ENCODE measurements at regions not wholly inside any gene's neighbourhood (a gene's known extent, or its start where the extent isn't known, plus 50 kb on each side); places are given as distances from the start of the nearest gene placed in this dataset.

DNA sequence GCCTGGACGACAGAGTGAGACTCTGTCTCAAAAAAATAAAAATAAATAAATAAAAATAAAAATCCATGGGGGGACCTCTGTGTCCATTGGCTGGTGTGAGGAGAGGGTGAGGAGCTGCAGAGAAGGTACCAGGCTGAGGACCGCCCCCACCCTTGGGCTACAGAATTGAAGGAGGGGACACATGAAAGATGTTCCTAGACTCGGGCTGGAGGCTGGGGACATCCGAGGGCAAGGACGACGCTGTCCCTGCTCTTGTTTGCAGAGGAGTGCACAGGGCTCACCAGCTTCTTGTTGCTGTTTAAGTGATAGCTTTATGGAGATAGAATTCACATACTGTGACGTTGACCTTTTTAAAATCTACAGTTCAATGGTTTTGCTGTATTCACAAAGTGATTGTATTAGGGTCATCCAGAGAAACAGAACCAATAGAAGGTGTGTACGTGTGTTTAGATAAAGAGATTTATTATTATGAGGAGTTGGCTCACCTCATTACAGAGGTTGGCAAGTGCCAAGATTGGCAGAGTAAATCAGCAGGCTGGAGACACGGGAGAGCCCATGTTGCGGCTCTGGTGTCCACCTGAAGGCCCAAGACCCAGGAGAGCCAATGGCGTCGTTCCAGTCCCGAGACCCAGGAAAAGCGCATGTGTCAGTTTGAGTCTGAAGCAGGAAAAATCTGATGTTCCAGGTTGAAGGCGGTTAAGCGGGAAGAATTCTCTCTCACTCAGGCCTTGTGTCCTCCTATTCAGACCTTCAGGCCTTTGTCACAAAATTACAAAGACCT, 320.7 kb downstream of the SEC14L1 start:
- no peak for DNase-seq
- CTCF ChIA-PET = interaction anchor here (0.8 to 3.0 kb wide), 4 partner anchors 10 to 34 kb away, joined by 3 to 12 read pairs (median 4); no protein-coding TSS in a partner anchor
- Mint-ChIP-seq H3K4me3 (peak overlapping the region; percentile 86), H3K36me3 (ENCODE audit: low read depth) (peaks cover 55% of the 10 kb centered on the region), H3K27me3 (ENCODE audit: low read depth) (no peaks in the 10 kb centered on the region), H3K4me1 (ENCODE audit: low read depth) (peaks cover 69% of the 10 kb centered on the region), H3K9me3 (peaks cover 4% of the 10 kb centered on the region), H3K27ac (peak overlapping the region; percentile 100)
- intact Hi-C loops (cut with micrococcal nuclease) = loop anchor here (2.0 kb wide), 1 partner anchor 57 kb away; no protein-coding TSS in a partner anchor

DNA sequence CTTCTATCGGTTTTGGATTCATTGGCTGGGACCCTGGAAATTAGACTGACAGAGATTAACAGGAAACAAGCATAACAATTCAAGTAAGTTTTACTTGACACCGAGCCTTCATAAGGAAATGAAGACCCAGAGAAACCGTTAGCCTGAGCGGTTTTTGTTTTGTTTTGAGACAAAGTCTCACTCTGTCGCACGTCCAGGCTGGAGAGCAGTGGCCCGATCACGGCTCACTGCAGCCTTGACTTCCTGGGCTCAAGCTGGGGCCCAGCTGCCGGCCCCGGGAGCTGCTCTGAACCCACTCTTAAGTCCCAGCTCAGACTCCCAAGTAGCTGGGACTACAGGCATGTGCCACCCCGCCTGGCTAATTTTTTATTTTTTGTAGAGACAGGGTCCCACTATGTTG, 321.3 kb downstream of the SEC14L1 start:
- Mint-ChIP-seq H3K9me3 (peaks cover 4% of the 10 kb centered on the region), H3K4me1 (ENCODE audit: low read depth) (peaks cover 75% of the 10 kb centered on the region), H3K36me3 (ENCODE audit: low read depth) (peaks cover 53% of the 10 kb centered on the region), H3K27me3 (ENCODE audit: low read depth) (no peaks in the 10 kb centered on the region), H3K4me3 (peak overlapping the region; percentile 86), H3K27ac (peak overlapping the region; percentile 100)
- intact Hi-C loops (cut with micrococcal nuclease) = no loop called here
- CTCF ChIA-PET = interaction anchor here (0.7 to 2.5 kb wide), 4 partner anchors 9 to 61 kb away, joined by 4 to 7 read pairs (median 4); no protein-coding TSS in a partner anchor
- peak; percentile 70 for DNase-seq

GRCh38 chr17:77462553-77463497, 322.1 kb downstream of the SEC14L1 start:
- Mint-ChIP-seq H3K9me3 (peaks cover 4% of the 10 kb centered on the region), H3K27ac (peak overlapping the region; percentile 100), H3K36me3 (ENCODE audit: low read depth) (peaks cover 48% of the 10 kb centered on the region), H3K4me1 (ENCODE audit: low read depth) (peaks cover 78% of the 10 kb centered on the region), H3K4me3 (peak overlapping the region; percentile 86), H3K27me3 (ENCODE audit: low read depth) (no peaks in the 10 kb centered on the region)
- intact Hi-C loops (cut with micrococcal nuclease) = no loop called here
- CTCF ChIA-PET = interaction anchor here (0.7 to 2.5 kb wide), 7 partner anchors 9 to 62 kb away, joined by 3 to 7 read pairs (median 4); no protein-coding TSS in a partner anchor
- DNase-seq = peak; percentile 26

- CTCF ChIA-PET = interaction anchor here (0.7 to 2.0 kb wide), 2 partner anchors 35 to 95 kb away, joined by 3 to 11 read pairs; no protein-coding TSS in a partner anchor
- Mint-ChIP-seq H3K4me1 (ENCODE audit: low read depth) (peaks cover 84% of the 10 kb centered on the region), H3K27me3 (ENCODE audit: low read depth) (no peaks in the 10 kb centered on the region), H3K4me3 (peak overlapping the region; percentile 62), H3K9me3 (peaks cover 4% of the 10 kb centered on the region), H3K36me3 (ENCODE audit: low read depth) (peaks cover 49% of the 10 kb centered on the region), H3K27ac (peak overlapping the region; percentile 93)
- DNase-seq = no peak
- intact Hi-C loops (cut with micrococcal nuclease) = loop anchor here (1.0 kb wide), 1 partner anchor 8 kb away; no protein-coding TSS in a partner anchor
These were observed 324.2 kb downstream of the SEC14L1 start for GRCh38 chr17:77464988-77465357.

- Mint-ChIP-seq H3K9me3 (peaks cover 4% of the 10 kb centered on the region), H3K27ac (peak overlapping the region; percentile 93), H3K4me1 (ENCODE audit: low read depth) (peaks cover 86% of the 10 kb centered on the region), H3K4me3 (peak overlapping the region; percentile 62), H3K27me3 (ENCODE audit: low read depth) (no peaks in the 10 kb centered on the region), H3K36me3 (ENCODE audit: low read depth) (peaks cover 53% of the 10 kb centered on the region)
- intact Hi-C loops (cut with micrococcal nuclease) = loop anchor here (1.0 kb wide), 1 partner anchor 8 kb away; no protein-coding TSS in a partner anchor
- DNase-seq = peak; percentile 92
- CTCF ChIA-PET = interaction anchor here (1.1 to 2.0 kb wide), 4 partner anchors 29 to 76 kb away, joined by 3 to 11 read pairs (median 6); no protein-coding TSS in a partner anchor
These were observed 324.7 kb downstream of the SEC14L1 start for GRCh38 chr17:77465358-77466041.

DNA sequence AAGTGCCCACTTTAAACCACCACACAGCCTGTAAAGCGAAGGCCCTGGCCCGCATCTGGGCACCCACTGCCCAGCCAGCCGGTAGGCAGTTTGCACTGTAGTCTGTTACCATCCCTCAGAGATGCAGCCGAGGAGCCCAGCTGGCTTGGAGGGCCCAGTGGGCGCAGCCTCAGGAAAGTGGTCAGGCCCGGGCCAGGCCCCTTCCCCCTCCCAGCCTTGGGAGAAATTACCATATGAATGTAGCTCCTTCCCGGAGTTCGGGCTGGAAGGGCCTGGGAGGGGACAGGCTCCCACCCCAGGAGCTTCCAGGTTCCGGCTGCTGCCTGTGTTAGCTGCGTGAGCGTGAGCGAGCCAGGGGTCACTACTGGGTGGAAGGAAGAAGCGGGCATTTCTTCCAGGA, 325.4 kb downstream of the SEC14L1 start:
- H3K9me3 Mint-ChIP-seq = peaks cover 4% of the 10 kb centered on the region
- intact Hi-C loops (cut with micrococcal nuclease) = no loop called here
- H3K27ac Mint-ChIP-seq = peak overlapping the region; percentile 93
- peaks cover 87% of the 10 kb centered on the region for H3K4me1 Mint-ChIP-seq (ENCODE audit: low read depth)
- CTCF ChIA-PET = interaction anchor here (1.1 to 2.0 kb wide), 4 partner anchors 28 to 77 kb away, joined by 3 to 11 read pairs (median 6); no protein-coding TSS in a partner anchor
- H3K36me3 Mint-ChIP-seq (ENCODE audit: low read depth) = peaks cover 55% of the 10 kb centered on the region
- no peak for DNase-seq
- no peaks in the 10 kb centered on the region for H3K27me3 Mint-ChIP-seq (ENCODE audit: low read depth)
- peak overlapping the region; percentile 62 for H3K4me3 Mint-ChIP-seq

DNA sequence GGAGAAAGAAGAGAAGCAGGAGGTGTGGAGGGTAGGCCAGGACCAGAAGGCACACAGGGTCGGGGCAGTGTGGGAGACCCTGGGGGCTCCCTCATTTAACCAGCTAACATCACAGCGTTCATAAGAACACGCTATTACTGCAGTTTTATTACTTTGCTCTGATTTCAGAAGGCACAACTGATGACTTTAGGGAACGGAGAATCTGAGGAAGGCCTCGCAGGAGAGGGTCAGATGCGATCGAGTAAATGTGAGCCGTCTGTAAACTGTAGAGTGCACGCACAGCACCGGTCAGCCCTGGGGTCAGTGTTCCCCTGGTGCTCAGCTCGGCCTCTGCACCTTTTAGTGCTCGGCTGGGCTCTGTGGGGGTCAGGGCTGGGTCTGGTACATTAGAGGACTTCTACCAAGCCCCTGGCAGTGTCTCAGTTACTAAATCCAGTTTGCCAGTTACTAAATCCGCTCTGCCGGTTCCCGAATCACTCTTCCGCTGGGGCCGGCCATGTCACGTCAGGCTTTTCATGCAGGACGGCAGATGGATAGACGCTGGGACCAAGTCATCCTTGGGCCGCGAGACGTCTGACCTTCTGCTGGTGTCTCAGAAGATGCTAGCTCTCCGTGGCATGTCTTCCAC, 325.9 kb downstream of the SEC14L1 start:
- CTCF ChIA-PET = interaction anchor here (1.1 to 2.0 kb wide), 4 partner anchors 28 to 78 kb away, joined by 3 to 11 read pairs (median 6); no protein-coding TSS in a partner anchor
- peaks cover 4% of the 10 kb centered on the region for H3K9me3 Mint-ChIP-seq
- H3K36me3 Mint-ChIP-seq (ENCODE audit: low read depth) = peaks cover 54% of the 10 kb centered on the region
- H3K4me1 Mint-ChIP-seq (ENCODE audit: low read depth) = peaks cover 87% of the 10 kb centered on the region
- H3K27me3 Mint-ChIP-seq (ENCODE audit: low read depth) = no peaks in the 10 kb centered on the region
- H3K4me3 Mint-ChIP-seq = no peak overlapping the region
- peak overlapping the region; percentile 93 for H3K27ac Mint-ChIP-seq
- DNase-seq = no peak
- intact Hi-C loops (cut with micrococcal nuclease) = no loop called here

- CTCF ChIA-PET = interaction anchor here (1.6 kb wide), 1 partner anchor 67 kb away, joined by 6 read pairs; no protein-coding TSS in a partner anchor
- peaks cover 4% of the 10 kb centered on the region for H3K9me3 Mint-ChIP-seq
These were observed 326.8 kb downstream of the SEC14L1 start for GRCh38 chr17:77467521-77467920.

DNA sequence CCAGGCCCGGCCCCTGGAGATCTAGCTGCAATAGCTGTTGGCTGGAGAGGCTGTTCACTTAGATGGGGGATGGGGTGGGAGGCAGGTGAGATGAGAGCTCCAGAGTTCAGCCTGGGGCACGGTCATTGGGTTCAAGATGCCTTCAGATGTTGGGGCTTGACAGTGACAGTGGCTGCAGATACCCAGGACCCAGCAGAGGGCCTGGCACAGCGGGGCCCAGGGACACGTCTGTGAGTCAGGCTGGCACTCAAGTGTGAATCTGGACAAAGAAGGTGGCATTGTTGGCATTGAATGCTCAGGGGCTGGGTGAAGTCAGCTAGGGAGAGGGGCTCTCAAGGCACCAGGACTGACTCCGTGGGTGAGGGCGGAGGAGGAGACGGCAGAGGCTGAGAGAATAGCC, 328.1 kb downstream of the SEC14L1 start:
- peaks cover 4% of the 10 kb centered on the region for H3K9me3 Mint-ChIP-seq
- no peaks in the 10 kb centered on the region for H3K27me3 Mint-ChIP-seq (ENCODE audit: low read depth)
- H3K36me3 Mint-ChIP-seq (ENCODE audit: low read depth) = peaks cover 46% of the 10 kb centered on the region
- H3K4me3 Mint-ChIP-seq = no peak overlapping the region
- peaks cover 95% of the 10 kb centered on the region for H3K4me1 Mint-ChIP-seq (ENCODE audit: low read depth)
- intact Hi-C loops (cut with micrococcal nuclease) = no loop called here
- peak overlapping the region; percentile 84 for H3K27ac Mint-ChIP-seq
- DNase-seq = no peak
- CTCF ChIA-PET = interaction anchor here (1.6 kb wide), 1 partner anchor 68 kb away, joined by 6 read pairs; no protein-coding TSS in a partner anchor

More at GRCh38 chr17:77467521-77467920, 326.8 kb downstream of the SEC14L1 start:
- intact Hi-C loops (cut with micrococcal nuclease) = no loop called here
- Mint-ChIP-seq H3K4me3 (no peak overlapping the region), H3K4me1 (ENCODE audit: low read depth) (peaks cover 92% of the 10 kb centered on the region), H3K27me3 (ENCODE audit: low read depth) (no peaks in the 10 kb centered on the region), H3K27ac (peak overlapping the region; percentile 93), H3K36me3 (ENCODE audit: low read depth) (peaks cover 54% of the 10 kb centered on the region)
- no peak for DNase-seq

DNA sequence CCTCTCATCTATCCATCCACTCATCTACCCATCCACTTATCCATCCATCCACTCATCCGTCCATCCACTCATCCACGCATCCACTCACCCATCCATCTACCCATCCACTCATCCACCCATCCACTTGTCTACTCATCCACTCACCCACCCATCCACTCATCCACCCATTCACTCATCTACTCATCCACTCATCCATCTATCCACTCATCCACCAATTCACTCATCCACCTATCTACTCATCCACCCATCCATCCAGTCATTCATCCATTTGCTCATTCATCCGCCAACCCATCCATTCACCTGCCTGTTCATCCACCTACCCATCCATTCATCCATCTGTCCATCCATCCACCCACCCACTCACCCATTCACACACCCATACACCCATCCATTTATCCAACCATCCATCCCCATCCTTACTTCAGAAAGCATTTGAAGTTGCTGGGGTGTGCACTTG, 329.6 kb downstream of the SEC14L1 start:
- Mint-ChIP-seq H3K27me3 (ENCODE audit: low read depth) (no peaks in the 10 kb centered on the region), H3K4me1 (ENCODE audit: low read depth) (peaks cover 97% of the 10 kb centered on the region), H3K9me3 (no peaks in the 10 kb centered on the region), H3K36me3 (ENCODE audit: low read depth) (peaks cover 40% of the 10 kb centered on the region), H3K4me3 (no peak overlapping the region), H3K27ac (peak overlapping the region; percentile 98)
- intact Hi-C loops (cut with micrococcal nuclease) = no loop called here
- no peak for DNase-seq
- CTCF ChIA-PET = interaction anchor here (1.7 kb wide), 1 partner anchor 8 kb away, joined by 5 read pairs; no protein-coding TSS in a partner anchor

All from activated naive CD4-positive, alpha-beta T cell treated with anti-CD3 and anti-CD28 coated beads for 36 hours (primary cell).